Breast epithelium (tissue), 3 donors: ENCODE measurements at regions not wholly inside any gene's neighbourhood (a gene's known extent, or its start where the extent isn't known, plus 50 kb on each side); places are given as distances from the start of the nearest gene placed in this dataset.

Experiments used
- POLR2A ChIP-seq: fragments of 450-650 bp; IDR thresholded peaks from one replicate; pipeline ENCODE4 v1.6.1; 2016; ENCODE audit warnings: antibody characterized with exemption, mild to moderate bottlenecking, moderate library complexity
- TF ChIP-seq, protein P1 (sequence below), 3 donors: fragments of 450-650 bp; IDR thresholded peaks; one replicate each; pipeline ENCODE4 v1.5.1; 2016 to 2017; ENCODE audit warnings: antibody characterized with exemption in 3 of 3, mild to moderate bottlenecking in 3 of 3, moderate library complexity in 3 of 3

DNA sequence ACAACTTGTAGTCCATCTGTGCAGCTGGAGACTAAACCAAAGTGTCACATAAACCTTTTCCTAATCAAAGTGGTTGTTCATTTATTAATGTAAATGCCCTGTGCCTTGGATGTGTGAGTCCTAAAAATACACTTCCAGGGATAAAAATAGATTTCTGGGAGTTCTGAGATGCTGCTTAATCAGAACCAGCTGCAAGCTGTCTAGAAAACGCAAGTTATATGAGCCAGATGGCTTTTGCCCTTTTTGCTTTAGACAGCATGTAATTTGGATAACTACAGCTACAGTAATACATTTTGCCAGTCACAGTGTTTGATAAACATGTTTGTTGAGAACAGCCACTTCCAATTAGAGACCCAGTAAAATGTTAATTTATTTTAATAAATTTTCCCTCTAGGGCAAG is 185.1 kb upstream of the PRPS1L1 start:
- no peak for TF ChIP-seq POLR2A
- TF ChIP-seq, protein P1, sequence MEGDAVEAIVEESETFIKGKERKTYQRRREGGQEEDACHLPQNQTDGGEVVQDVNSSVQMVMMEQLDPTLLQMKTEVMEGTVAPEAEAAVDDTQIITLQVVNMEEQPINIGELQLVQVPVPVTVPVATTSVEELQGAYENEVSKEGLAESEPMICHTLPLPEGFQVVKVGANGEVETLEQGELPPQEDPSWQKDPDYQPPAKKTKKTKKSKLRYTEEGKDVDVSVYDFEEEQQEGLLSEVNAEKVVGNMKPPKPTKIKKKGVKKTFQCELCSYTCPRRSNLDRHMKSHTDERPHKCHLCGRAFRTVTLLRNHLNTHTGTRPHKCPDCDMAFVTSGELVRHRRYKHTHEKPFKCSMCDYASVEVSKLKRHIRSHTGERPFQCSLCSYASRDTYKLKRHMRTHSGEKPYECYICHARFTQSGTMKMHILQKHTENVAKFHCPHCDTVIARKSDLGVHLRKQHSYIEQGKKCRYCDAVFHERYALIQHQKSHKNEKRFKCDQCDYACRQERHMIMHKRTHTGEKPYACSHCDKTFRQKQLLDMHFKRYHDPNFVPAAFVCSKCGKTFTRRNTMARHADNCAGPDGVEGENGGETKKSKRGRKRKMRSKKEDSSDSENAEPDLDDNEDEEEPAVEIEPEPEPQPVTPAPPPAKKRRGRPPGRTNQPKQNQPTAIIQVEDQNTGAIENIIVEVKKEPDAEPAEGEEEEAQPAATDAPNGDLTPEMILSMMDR (IDR thresholded peaks at IDR 0.05) = no peak
